Upper lobe of right lung (tissue), 1 donor: ENCODE measurements at regions not wholly inside any gene's neighbourhood (a gene's known extent, or its start where the extent isn't known, plus 50 kb on each side); places are given as distances from the start of the nearest gene placed in this dataset.

ENCODE experiments used
- ATAC-seq: fragments of 200-7000 bp; cut with Tn5 transposase; one replicate; pipeline ENCODE4 v1.9.1; 2020; ENCODE audit warnings: mild to moderate bottlenecking, moderate library complexity
- DNase-seq: peaks from one replicate; pipeline ENCODE4 v3.0.0-alpha.2; 2020
- H3K27ac ChIP-seq: fragments of 200-600 bp; one replicate; pipeline ENCODE4 v1.8.0; 2022
- H3K27me3 ChIP-seq: fragments of 200-600 bp; one replicate; pipeline ENCODE4 v1.8.0; 2022; ENCODE audit warnings: mild to moderate bottlenecking
- H3K36me3 ChIP-seq: fragments of 200-600 bp; one replicate; pipeline ENCODE4 v1.8.0; 2022
- H3K4me1 ChIP-seq: fragments of 200-600 bp; one replicate; pipeline ENCODE4 v1.8.0; 2022
- H3K4me3 ChIP-seq: fragments of 200-600 bp; one replicate; pipeline ENCODE4 v1.8.0; 2022; ENCODE audit warnings: mild to moderate bottlenecking
- H3K9me3 ChIP-seq: fragments of 200-600 bp; one replicate; pipeline ENCODE4 v1.8.0; 2022
- CTCF ChIP-seq: fragments of 200-600 bp; IDR thresholded peaks from one replicate; pipeline ENCODE4 v1.8.0; 2022; ENCODE audit warnings: antibody characterized with exemption
- intact Hi-C: fragments of 100-400 bp; cut with DNase I; formaldehyde crosslinking; loops from one replicate; pipeline ENCODE4 v1.11.0; 2022
- donor health status: DM: no; HTN: yes; CAD: no; lungs with severe emphysema.

- intact Hi-C loops, result no loop called here
- no peak for ATAC-seq
- Histone ChIP-seq H3K27me3 (no peaks in the 10 kb centered on the region), H3K4me3 (no peak overlapping the region), H3K36me3 (no peaks in the 10 kb centered on the region), H3K4me1 (no peaks in the 10 kb centered on the region), H3K9me3 (no peaks in the 10 kb centered on the region), H3K27ac (no peak overlapping the region)
- DNase-seq, result no peak
- no peak for TF ChIP-seq CTCF
Observed at GRCh38 chr10:33453081-33454025, 118.9 kb upstream of the NRP1 start.

GRCh38 chr10:33448421-33449140 lies 114.1 kb upstream of the NRP1 start:
- no peak for ATAC-seq
- no peaks in the 10 kb centered on the region for H3K4me1 ChIP-seq
- no peaks in the 10 kb centered on the region for H3K36me3 ChIP-seq
- DNase-seq, result no peak
- H3K4me3 ChIP-seq, result no peak overlapping the region
- no peaks in the 10 kb centered on the region for H3K27me3 ChIP-seq
- intact Hi-C loops, result no loop called here
- no peak overlapping the region for H3K27ac ChIP-seq
- TF ChIP-seq CTCF, result no peak
- H3K9me3 ChIP-seq, result no peaks in the 10 kb centered on the region

GRCh38 chr10:33441561-33441960 lies 107.1 kb upstream of the NRP1 start:
- Histone ChIP-seq H3K9me3 (no peaks in the 10 kb centered on the region), H3K4me3 (no peak overlapping the region), H3K4me1 (no peaks in the 10 kb centered on the region), H3K27ac (no peak overlapping the region), H3K27me3 (no peaks in the 10 kb centered on the region), H3K36me3 (no peaks in the 10 kb centered on the region)
- ATAC-seq (peak; percentile 46), DNase-seq (no peak)
- intact Hi-C loops, result no loop called here
- TF ChIP-seq CTCF, result no peak

- Histone ChIP-seq H3K27me3 (no peaks in the 10 kb centered on the region), H3K4me3 (no peak overlapping the region), H3K36me3 (no peaks in the 10 kb centered on the region), H3K4me1 (no peaks in the 10 kb centered on the region), H3K27ac (no peak overlapping the region), H3K9me3 (no peaks in the 10 kb centered on the region)
- ATAC-seq (peak; percentile 59), DNase-seq (no peak)
- intact Hi-C loops, result no loop called here
- TF ChIP-seq CTCF, result no peak
Observed at GRCh38 chr10:33434933-33435332, 100.5 kb upstream of the NRP1 start.

- ATAC-seq, result no peak
- DNase-seq, result no peak
- intact Hi-C loops, result no loop called here
- Histone ChIP-seq H3K4me1 (no peaks in the 10 kb centered on the region), H3K4me3 (no peak overlapping the region), H3K36me3 (no peaks in the 10 kb centered on the region), H3K9me3 (no peaks in the 10 kb centered on the region), H3K27me3 (no peaks in the 10 kb centered on the region), H3K27ac (no peak overlapping the region)
- no peak for TF ChIP-seq CTCF
Observed at GRCh38 chr10:33428682-33429081, 94.2 kb upstream of the NRP1 start.
